Brain microvascular endothelial cell (primary cell): ENCODE measurements at regions not wholly inside any gene's neighbourhood (a gene's known extent, or its start where the extent isn't known, plus 50 kb on each side); places are given as distances from the start of the nearest gene placed in this dataset.
"Not testable (repeated sequence)": the region's sequence is repeated elsewhere in the genome, so short reads cannot be mapped to it uniquely, and the experiment has no call there.

Experiments used
- DNase-seq: peaks from one replicate; pipeline ENCODE4 v3.0.0-alpha.2; 2020
- H3K27ac ChIP-seq: fragments of 250-450 bp; sonication (Bioruptor Pico); 2 replicates; pipeline ENCODE4 v1.5.1; 2020; ENCODE audit warnings: mild to moderate bottlenecking, moderate library complexity
- H3K27me3 ChIP-seq: fragments of 250-450 bp; sonication (Bioruptor Pico); replicated peaks from 2 replicates; pipeline ENCODE4 v1.5.1; 2020; ENCODE audit warnings: mild to moderate bottlenecking
- H3K36me3 ChIP-seq: fragments of 250-450 bp; sonication (Bioruptor Pico); replicated peaks from 2 replicates; pipeline ENCODE4 v1.5.1; 2020; ENCODE audit warnings: mild to moderate bottlenecking
- H3K4me3 ChIP-seq: 2 replicates; pipeline ENCODE4 v1.5.1; 2011; ENCODE audit warnings: low read depth, mild to moderate bottlenecking, control low read depth, low read length, moderate library complexity
- in situ Hi-C: cut with HindIII; loops from 2 replicates; pipeline ENCODE4 v1.10.0; 2017; ENCODE audit warnings: low sequenced_read_pairs, low pct_ligation_motif_present
- TF ChIP-seq, protein P1 (sequence below): IDR thresholded peaks from 2 replicates; pipeline ENCODE4 v1.5.1; 2011; ENCODE audit warnings: low read depth, mild to moderate bottlenecking, moderate library complexity, low read length, control low read depth, inconsistent platforms; ENCODE audit errors: missing control alignments

DNA sequence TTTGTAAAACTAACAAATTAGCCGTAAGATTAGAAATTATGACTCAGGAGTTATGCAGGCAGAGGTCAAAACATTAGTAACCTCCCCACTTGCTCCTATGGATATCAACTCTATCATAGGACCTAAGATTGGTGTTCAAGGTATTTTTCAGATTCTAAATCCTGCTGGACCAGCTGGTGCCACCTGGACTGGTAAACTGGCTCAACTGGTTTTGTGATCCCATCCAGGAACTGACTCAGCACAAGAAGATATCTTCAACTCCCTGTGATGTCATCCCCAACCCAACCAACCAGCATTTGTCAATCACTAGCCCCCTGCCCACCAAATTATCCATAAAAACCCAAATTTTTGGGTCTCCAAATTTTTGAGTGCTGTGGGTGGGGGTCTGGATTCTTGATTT, 98.1 kb upstream of the OR4E1 start:
- in situ Hi-C loops = no loop called here

DNA sequence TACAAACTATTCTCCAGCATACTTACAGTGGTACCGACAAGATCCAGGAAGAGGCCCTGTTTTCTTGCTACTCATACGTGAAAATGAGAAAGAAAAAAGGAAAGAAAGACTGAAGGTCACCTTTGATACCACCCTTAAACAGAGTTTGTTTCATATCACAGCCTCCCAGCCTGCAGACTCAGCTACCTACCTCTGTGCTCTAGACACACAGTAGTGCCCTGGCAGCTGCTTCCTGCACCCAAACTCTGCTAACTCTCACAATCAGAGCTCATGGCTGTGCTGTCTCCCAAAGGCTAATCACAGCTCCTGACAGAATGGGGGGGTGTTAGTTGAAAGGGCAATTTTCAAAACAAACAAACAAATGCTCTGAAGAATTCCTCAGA, 95.2 kb upstream of the OR4E1 start:
- TF ChIP-seq, protein P1, sequence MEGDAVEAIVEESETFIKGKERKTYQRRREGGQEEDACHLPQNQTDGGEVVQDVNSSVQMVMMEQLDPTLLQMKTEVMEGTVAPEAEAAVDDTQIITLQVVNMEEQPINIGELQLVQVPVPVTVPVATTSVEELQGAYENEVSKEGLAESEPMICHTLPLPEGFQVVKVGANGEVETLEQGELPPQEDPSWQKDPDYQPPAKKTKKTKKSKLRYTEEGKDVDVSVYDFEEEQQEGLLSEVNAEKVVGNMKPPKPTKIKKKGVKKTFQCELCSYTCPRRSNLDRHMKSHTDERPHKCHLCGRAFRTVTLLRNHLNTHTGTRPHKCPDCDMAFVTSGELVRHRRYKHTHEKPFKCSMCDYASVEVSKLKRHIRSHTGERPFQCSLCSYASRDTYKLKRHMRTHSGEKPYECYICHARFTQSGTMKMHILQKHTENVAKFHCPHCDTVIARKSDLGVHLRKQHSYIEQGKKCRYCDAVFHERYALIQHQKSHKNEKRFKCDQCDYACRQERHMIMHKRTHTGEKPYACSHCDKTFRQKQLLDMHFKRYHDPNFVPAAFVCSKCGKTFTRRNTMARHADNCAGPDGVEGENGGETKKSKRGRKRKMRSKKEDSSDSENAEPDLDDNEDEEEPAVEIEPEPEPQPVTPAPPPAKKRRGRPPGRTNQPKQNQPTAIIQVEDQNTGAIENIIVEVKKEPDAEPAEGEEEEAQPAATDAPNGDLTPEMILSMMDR = no peak
- Histone ChIP-seq H3K27ac (no peak overlapping the region), H3K36me3 (no peaks in the 10 kb centered on the region), H3K27me3 (no peaks in the 10 kb centered on the region), H3K4me3 (no peak overlapping the region)
- DNase-seq = no peak
- in situ Hi-C loops = no loop called here

More for the DNA sequence above, 98.1 kb upstream of the OR4E1 start:
- Histone ChIP-seq H3K27me3 (no peaks in the 10 kb centered on the region), H3K27ac (no peak overlapping the region), H3K4me3 (no peak overlapping the region), H3K36me3 (no peaks in the 10 kb centered on the region)
- TF ChIP-seq, protein P1 = no peak
- DNase-seq = no peak

DNA sequence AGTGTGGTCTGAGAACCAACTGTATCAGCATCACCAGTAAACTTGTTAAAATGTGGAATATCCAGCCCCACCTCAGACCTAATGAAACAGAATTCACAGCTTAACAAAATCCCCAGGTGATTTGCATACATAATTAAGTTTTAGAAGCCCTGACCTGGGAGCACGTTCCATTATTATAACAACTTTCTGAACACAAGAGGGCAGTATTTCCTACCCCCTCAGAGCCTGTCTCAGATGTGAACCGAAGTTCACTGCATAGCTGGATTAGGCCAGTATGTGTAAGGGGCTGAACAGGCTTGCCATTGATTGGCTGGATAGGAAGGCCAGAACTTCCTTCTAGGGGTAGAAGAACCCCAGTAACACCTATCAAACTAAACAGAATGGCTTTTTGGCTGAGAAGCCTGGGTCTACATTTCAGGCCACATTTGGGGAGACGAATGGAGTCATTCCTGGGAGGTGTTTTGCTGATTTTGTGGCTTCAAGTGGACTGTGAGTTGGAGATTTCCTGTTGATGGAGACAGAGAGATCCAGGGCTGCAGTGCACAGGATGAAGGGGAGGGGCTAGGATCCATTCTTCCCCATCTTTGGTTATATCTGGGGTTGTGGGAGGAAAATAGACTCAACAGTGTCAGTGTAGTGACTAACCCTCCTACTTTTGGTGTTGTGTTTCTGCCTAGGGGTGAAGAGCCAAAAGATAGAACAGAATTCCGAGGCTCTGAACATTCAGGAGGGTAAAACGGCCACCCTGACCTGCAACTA, 94.7 kb upstream of the OR4E1 start:
- no peaks in the 10 kb centered on the region for H3K27me3 ChIP-seq
- H3K27ac ChIP-seq = no peak overlapping the region
- no peaks in the 10 kb centered on the region for H3K36me3 ChIP-seq
- peak; percentile 4 for DNase-seq
- TF ChIP-seq, protein P1 = peak; percentile 51
- no peak overlapping the region for H3K4me3 ChIP-seq
- in situ Hi-C loops = no loop called here

GRCh38 chr14:21760360-21760759, 86.7 kb upstream of the OR4E1 start:
- H3K27ac ChIP-seq, H3K36me3 ChIP-seq, H3K4me3 ChIP-seq, DNase-seq, H3K27me3 ChIP-seq, in situ Hi-C loops: not testable (repeated sequence)

- H3K4me3 ChIP-seq = no peak overlapping the region
- no peak overlapping the region for H3K27ac ChIP-seq
- in situ Hi-C loops = no loop called here
- no peak for DNase-seq
- TF ChIP-seq, protein P1 = no peak
- no peaks in the 10 kb centered on the region for H3K27me3 ChIP-seq
- H3K36me3 ChIP-seq = no peaks in the 10 kb centered on the region
Observed at GRCh38 chr14:21749306-21749868, 75.8 kb upstream of the OR4E1 start.

- Histone ChIP-seq H3K4me3 (no peak overlapping the region), H3K36me3 (no peaks in the 10 kb centered on the region), H3K27ac (no peak overlapping the region), H3K27me3 (no peaks in the 10 kb centered on the region)
- in situ Hi-C loops = no loop called here
- TF ChIP-seq, protein P1 = peak; percentile 82
- DNase-seq = peak; percentile 47
Observed at GRCh38 chr14:21748869-21749303, 75.3 kb upstream of the OR4E1 start.
